Panc1 (cell line): ENCODE measurements at regions not wholly inside any gene's neighbourhood (a gene's known extent, or its start where the extent isn't known, plus 50 kb on each side); places are given as distances from the start of the nearest gene placed in this dataset.

Experiments
- CTCF ChIP-seq: fragments of 450-650 bp; IDR thresholded peaks from 2 replicates; pipeline ENCODE4 v1.5.1; 2017; ENCODE audit warnings: mild to moderate bottlenecking
- REST ChIP-seq, 2 experiments: IDR thresholded peaks; 2 replicates each; pipeline ENCODE4 v1.6.1; 2011 to 2012; ENCODE audit warnings: low read depth in 2 of 2, control low read depth in 1 of 2, low read length in 1 of 2, mild to moderate bottlenecking in 1 of 2, moderate library complexity in 1 of 2; ENCODE audit not compliant: insufficient read depth in 1 of 2

GRCh38 chr5:109483395-109483971, 73.7 kb upstream of the PJA2 start:
- no peak for TF ChIP-seq CTCF
- no peak for TF ChIP-seq REST (IDR thresholded peaks at IDR 0.05; ENCODE audit: insufficient read depth in 1 of 2, low read depth in 2 of 2, low read length in 1 of 2)
